NCI-H1105 treated with DMSO at 0.1 percent for 48 hours (cell line): ENCODE measurements at regions not wholly inside any gene's neighbourhood (a gene's known extent, or its start where the extent isn't known, plus 50 kb on each side); places are given as distances from the start of the nearest gene placed in this dataset.

Experiments used
- DNase-seq: peaks from one replicate; lab custom pipeline; 2025; lab: John Stamatoyannopoulos, UW

DNA sequence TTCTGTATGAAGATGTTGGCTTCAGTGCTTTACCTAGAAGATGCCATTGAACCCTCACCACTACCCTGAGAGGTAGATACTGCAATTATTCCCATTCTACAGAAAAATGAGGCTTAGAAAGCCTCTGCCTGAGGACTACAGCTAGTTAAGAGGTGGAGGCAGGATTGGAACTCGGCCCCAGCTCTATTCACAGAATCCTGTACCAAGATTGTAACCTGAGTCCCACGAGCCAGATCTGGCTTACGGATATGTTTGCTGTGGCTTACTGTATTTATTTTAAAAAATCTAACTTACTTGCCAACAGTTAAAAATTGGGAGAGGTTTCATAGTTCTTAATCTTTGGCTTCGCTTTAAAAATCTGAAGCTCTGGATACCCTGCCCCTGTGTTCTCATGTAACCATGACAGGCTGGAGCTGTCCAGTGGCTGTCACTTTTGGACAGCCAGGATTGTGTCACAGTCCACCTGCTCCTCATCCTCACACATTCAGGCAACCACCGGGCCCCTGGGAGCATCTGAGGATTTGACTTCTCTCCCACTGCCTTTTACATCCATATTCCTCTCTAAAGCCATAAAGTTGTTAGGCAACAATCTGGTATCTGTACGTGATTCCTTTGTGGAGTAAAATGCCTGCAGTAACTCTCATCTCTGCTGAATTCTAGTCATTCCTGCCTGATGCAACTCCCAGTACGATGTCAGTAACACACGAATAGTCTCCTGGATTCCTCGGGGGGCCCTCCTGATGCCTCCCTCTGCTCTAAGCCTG lies 160.8 kb upstream of the SERP2 start:
- DNase-seq: no peak

DNA sequence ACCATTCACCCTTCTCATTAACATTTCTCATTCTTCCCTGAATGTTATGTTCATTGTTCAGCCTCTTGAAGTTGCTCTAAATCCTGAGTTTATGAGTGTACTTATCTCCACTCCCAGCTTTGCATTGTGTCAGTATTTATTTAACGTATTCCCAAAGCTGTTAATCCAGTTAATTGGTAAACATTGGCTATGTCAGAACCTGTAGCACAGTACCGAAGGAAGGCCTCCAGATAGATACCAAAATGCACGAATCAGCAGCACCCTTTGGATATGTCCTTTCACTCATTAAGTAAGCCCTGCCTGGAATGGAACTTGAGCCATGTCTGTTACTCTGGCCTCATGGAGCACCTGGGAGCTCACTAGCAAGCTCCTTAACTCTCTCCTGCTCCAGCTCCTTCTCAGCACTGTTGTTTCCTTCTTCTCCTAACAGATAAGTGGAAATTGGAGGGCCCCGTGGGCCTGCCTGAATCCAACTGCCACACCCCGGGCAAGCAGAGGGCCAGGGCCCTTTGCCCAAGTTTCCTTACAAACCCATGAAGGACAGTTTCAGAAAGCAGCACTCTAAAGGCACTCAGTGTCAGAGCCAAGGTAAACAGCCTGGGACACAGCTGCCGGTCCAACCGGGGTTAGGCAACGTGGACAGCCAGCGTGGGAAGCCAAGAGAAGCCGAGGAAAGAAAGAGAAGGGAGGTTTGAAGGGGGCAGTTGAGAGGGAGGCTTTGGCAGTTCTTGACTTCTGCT lies 155.0 kb upstream of the SERP2 start:
- peak; percentile 86 for DNase-seq

GRCh38 chr13:44219577-44220548 lies 153.8 kb upstream of the SERP2 start:
- DNase-seq: no peak

DNA sequence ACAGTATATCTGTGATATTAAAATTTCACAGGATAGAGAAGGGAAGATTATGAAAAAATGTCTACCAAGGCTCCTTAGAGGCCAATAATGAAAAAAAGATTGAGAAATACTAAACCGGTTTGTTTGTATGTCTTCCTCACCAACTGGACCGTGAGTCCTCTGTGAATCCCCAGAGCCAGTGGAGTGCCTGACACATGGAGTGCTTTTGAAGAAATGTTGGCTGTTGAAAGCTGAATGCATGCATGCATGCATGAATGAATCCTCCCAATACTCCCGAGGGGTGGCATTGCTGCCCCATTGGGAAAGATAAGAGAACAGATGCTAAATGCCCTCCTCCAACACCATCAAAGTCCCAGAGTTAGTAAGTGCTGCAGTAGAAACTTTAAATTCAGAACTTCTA lies 152.7 kb upstream of the SERP2 start:
- no peak for DNase-seq

- no peak for DNase-seq
These were observed 152.0 kb upstream of the SERP2 start for GRCh38 chr13:44221657-44222056.

- DNase-seq: no peak
These were observed 149.7 kb upstream of the SERP2 start for GRCh38 chr13:44223770-44224444.

GRCh38 chr13:44224450-44225149 lies 149.0 kb upstream of the SERP2 start:
- no peak for DNase-seq

GRCh38 chr13:44229371-44230030 lies 144.1 kb upstream of the SERP2 start:
- no peak for DNase-seq

DNA sequence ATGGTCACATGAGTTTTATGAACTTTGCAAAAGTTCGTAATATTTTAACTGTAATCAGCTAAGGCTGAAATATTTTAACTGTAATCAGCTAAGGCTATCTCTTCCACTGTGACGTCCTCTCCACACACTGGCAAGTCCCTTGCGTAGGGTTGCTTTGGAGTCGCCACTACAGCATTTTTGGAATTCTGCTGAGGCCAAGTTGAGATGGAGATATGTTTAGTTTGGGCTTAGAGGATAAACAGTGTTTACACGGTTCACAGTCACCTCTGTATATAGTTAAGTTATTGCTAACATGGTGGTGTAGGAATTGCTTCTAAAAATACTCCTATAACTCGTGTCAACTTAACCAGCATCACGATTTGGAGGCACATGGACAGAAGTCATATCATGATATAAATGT lies 143.6 kb upstream of the SERP2 start:
- DNase-seq: no peak

GRCh38 chr13:44230736-44231135 lies 142.9 kb upstream of the SERP2 start:
- no peak for DNase-seq

- DNase-seq: no peak
These were observed 141.7 kb upstream of the SERP2 start for GRCh38 chr13:44231786-44232516.

- DNase-seq: no peak
These were observed 140.8 kb upstream of the SERP2 start for GRCh38 chr13:44232774-44233173.

DNA sequence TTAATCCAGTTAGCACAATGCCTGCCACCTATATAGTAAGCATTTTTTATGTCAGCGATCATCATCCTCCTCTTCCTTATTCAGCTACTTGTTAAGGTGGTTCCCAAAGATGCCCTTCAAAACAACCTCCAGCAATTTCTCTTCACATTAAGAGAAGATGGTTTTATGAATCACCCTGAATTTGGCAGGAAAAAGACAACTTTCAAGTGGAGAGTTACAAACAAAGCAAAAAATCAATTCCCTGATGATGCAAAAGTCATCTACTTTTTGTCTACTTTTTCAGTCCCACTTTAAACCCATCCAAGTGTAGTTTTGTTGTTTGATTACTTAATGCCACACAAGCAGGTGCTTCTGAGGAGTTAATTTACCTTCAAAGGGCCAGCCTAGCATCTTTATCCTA lies 139.1 kb upstream of the SERP2 start:
- no peak for DNase-seq

GRCh38 chr13:44236370-44236769 lies 137.3 kb upstream of the SERP2 start:
- no peak for DNase-seq

GRCh38 chr13:44236801-44237207 lies 136.8 kb upstream of the SERP2 start:
- DNase-seq: no peak

DNA sequence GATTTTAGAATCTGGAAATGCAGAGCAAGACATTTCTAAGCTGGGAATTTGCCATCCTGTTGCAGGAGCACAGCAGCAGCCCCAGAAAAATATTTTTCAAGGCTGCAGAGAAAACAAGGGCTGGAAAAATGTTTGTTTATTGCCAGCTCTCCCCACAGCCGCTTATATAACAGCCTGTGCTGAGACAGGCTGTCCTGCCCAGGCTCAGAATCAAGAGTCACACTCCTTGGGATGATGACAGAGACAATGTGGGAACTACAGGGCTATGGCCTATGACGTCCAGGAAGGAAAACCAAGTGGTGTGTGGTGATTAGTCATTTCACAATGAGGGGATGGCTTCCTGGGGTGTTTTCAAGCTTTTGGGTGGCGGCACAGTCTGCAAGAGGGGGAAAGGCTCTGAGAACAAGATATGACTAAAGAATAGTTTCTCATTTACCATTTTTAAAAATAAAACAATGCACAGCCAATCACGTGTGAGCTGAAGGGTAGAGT lies 136.3 kb upstream of the SERP2 start:
- no peak for DNase-seq

DNA sequence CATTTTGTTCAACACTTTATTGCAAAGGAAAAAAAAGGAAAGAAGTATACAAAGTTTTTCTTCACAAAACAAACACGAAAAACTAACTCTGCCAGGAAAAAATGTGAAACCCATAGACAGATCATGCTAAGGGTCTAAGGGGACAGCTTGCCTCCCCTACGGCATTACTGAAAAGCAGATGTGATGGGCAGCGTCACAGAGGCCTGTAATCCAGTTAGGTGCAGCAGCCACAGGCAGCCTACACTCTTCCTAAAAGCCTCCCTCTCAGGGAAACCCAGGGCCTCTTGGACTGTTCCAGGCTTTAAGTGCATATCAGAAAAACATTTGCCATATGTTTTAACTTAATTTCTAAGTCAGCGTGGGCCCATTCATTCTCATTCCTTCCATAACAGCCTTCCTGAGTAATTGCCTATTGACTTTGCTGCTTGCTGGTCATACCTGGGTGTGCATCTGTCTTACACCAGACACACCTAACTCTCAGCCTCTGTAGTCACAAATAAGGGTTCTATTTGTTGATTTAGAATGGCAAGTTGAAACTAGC lies 135.7 kb upstream of the SERP2 start:
- no peak for DNase-seq

DNA sequence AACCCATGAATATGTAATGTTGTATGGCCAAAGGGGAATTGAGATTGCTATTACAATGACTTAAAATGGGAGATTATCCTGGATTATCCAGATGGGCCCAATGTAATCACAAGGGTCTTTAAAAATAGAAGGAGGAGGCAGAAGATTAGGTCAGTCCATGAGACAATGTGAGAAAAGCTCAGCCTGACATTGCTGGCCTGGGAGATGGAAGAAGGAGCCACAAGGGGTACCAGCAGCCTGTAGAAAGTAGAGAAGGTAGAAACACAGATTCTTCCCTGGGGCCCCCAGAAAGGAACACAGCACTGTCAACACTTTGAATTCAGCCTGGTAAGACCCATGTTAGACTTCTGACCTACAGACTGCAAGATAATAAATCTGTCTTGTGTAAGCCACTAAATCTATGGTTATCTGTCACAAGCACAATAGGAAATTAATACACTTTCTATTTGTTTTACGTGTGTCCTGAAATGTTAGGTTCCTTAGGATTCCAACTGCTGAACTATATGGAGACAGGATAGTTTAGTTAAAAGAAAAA lies 132.9 kb upstream of the SERP2 start:
- DNase-seq: no peak

DNA sequence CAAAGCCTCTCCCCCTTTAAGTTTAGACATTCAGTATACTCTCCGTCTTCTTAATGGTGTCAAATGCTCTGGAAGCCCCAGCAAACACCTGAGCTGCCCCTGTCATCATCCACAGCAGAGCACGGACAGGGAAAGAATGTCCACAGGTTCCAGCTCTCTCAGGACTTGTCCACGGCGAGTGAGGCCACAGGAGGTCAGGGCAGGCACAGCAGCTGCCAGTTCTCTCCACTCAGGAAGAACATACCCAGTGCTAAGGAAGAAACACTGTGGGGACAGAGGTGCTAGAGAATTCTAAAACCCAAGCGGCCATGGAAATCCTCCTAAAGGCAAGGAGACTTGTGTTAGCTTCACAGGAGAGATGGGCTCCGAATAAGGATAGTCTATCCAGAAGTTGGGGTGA lies 132.0 kb upstream of the SERP2 start:
- DNase-seq: no peak
